ENCODE measurements at regions not wholly inside any gene's neighbourhood (a gene's known extent, or its start where the extent isn't known, plus 50 kb on each side); places are given as distances from the start of the nearest gene placed in this dataset.

DNA sequence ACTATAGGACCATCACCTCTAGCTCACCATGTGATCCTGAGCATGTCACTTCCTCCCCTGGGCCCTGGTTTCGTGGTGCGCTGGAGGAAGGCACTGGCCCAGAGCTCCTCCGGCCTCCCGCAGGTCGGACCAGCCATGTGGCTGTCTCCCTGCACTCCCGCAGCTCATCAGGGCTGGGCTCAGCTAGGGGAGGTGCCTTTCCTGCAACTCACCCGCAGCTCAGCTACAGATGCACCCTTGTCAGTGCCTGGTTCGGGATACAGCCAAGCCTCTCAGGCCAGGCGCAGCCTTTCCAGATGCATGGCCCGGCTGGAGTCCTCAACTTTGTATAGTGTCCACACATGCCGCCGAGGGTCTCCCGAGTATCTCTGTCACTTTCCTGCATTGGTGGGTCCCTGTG is 138.2 kb upstream of the VSTM2B start:
- no peaks in the 10 kb centered on the region for H3K4me1 ChIP-seq
- no peak for TF ChIP-seq POLR2AphosphoS5 (IDR thresholded peaks at IDR 0.05)
- TF ChIP-seq, protein P1, sequence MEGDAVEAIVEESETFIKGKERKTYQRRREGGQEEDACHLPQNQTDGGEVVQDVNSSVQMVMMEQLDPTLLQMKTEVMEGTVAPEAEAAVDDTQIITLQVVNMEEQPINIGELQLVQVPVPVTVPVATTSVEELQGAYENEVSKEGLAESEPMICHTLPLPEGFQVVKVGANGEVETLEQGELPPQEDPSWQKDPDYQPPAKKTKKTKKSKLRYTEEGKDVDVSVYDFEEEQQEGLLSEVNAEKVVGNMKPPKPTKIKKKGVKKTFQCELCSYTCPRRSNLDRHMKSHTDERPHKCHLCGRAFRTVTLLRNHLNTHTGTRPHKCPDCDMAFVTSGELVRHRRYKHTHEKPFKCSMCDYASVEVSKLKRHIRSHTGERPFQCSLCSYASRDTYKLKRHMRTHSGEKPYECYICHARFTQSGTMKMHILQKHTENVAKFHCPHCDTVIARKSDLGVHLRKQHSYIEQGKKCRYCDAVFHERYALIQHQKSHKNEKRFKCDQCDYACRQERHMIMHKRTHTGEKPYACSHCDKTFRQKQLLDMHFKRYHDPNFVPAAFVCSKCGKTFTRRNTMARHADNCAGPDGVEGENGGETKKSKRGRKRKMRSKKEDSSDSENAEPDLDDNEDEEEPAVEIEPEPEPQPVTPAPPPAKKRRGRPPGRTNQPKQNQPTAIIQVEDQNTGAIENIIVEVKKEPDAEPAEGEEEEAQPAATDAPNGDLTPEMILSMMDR (IDR thresholded peaks at IDR 0.05): no peak
- TF ChIP-seq POLR2A (IDR thresholded peaks at IDR 0.05): no peak
- no peak for TF ChIP-seq EP300 (IDR thresholded peaks at IDR 0.05)
- H3K27ac ChIP-seq: no peak overlapping the region
- no peak overlapping the region for H3K4me3 ChIP-seq
- peaks cover 0 to 25% (median 0%) of the 10 kb centered on the region in 3 donors for H3K9me3 ChIP-seq
- no peak for ATAC-seq
- no peaks in the 10 kb centered on the region for H3K36me3 ChIP-seq
- H3K27me3 ChIP-seq: peaks cover 26% of the 10 kb centered on the region
- 81% methylated on average over 3 of the region's 13 CpGs; no CpG with 5 or more reads in 1 of the 2 donors for WGBS, 2 donors (ENCODE audit: low coverage in 1 of 2)

DNA sequence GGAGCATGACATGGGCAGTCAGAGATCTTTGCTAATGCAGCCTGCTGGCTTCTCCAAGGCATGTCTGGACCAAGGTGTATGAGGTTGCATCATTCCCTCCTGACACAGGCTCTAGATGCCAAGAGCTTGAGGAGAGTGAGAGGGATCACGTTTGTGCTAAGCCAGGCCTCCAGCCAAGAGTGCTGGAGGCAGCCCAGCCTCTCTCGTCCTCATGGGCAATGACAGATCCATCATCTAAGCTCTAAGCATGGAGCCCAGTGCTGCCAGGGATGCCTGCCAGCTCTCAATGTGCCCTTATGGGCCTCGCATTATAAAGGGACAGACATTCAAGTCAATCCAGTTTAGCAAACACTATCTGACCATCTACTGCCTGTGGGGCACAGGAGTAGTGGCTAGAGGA is 136.3 kb upstream of the VSTM2B start:
- peaks cover 0 to 26% (median 0%) of the 10 kb centered on the region in 3 donors for H3K9me3 ChIP-seq
- no peak overlapping the region for H3K4me3 ChIP-seq
- ATAC-seq: no peak
- H3K27me3 ChIP-seq: peaks cover 29% of the 10 kb centered on the region
- H3K27ac ChIP-seq: no peak overlapping the region
- H3K36me3 ChIP-seq: no peaks in the 10 kb centered on the region
- no peaks in the 10 kb centered on the region for H3K4me1 ChIP-seq
- TF ChIP-seq EP300 (IDR thresholded peaks at IDR 0.05): no peak
- TF ChIP-seq POLR2A (IDR thresholded peaks at IDR 0.05): no peak
- TF ChIP-seq, protein P1 (IDR thresholded peaks at IDR 0.05): no peak
- WGBS, 2 donors (ENCODE audit: low coverage in 1 of 2): 17% methylated on average over 3 of the region's 3 CpGs; no CpG with 5 or more reads in 1 of the 2 donors

DNA sequence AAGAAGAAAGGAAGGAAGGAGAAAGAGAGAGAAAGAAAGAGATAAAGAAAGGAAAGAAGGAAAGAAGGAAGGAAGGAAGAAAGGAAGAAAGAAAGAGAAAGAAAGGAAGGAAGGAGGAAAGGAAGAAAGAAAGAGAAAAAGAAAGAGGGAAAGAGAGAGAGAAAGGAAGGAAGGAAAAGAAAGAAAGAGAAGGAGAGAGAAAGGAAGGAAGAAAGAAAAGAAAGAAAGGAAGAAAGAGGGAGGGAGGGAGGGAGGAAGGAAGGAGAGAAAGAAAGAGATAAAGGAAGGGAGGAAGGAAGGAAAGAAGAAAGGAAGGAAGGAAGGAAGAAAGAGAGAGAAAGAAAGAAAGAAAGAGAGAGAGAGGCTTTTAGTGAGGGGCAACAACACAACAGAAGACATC is 135.1 kb upstream of the VSTM2B start:
- no peaks in the 10 kb centered on the region for H3K36me3 ChIP-seq
- ATAC-seq: no peak
- no peak for TF ChIP-seq POLR2AphosphoS5 (IDR thresholded peaks at IDR 0.05)
- TF ChIP-seq, protein P1 (IDR thresholded peaks at IDR 0.05): no peak
- no peak for TF ChIP-seq POLR2A (IDR thresholded peaks at IDR 0.05)
- no peak for TF ChIP-seq EP300 (IDR thresholded peaks at IDR 0.05)
- H3K27me3 ChIP-seq: peaks cover 29% of the 10 kb centered on the region
- H3K4me1 ChIP-seq: no peaks in the 10 kb centered on the region
- H3K9me3 ChIP-seq: peaks cover 0 to 26% (median 0%) of the 10 kb centered on the region in 3 donors
- no peak overlapping the region for H3K27ac ChIP-seq
- no peak overlapping the region for H3K4me3 ChIP-seq

DNA sequence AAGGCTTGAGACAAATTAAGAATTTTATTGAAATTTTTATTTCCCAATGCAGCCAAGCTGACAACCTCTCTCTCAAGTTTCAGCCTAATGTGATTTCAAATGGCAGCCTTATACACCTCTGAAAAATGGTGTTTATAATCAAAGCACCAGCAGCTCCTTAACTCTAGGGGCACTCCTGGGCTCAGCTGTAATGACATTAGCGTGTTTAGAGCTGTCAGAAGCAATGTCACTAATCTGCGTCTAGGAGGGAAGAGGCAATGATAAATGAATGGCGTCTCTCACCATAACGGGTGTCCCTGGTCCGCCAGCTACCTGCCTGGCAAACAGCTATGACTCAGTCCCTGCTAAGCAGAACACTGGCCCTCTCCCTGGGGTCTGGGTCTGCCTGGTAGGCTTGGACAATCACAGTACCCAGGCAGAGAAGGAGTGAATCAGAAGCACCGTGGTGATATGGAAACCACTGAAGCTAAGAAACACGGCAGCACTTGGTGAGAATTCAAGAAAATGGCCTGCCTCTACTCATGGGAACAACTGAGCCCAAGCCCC is 131.8 kb upstream of the VSTM2B start:
- Histone ChIP-seq H3K4me3 (no peak overlapping the region), H3K27ac (no peak overlapping the region), H3K4me1 (no peaks in the 10 kb centered on the region), H3K27me3 (peaks cover 17% of the 10 kb centered on the region), H3K36me3 (no peaks in the 10 kb centered on the region), H3K9me3 (peaks cover 0 to 26% (median 0%) of the 10 kb centered on the region in 3 donors)
- ATAC-seq: no peak
- WGBS, 2 donors (ENCODE audit: low coverage in 1 of 2): 45 to 73% methylated on average over 2 to 4 of the region's 7 CpGs
- TF ChIP-seq, protein P1 (IDR thresholded peaks at IDR 0.05): no peak
- TF ChIP-seq EP300 (IDR thresholded peaks at IDR 0.05): no peak
- TF ChIP-seq POLR2A (IDR thresholded peaks at IDR 0.05): no peak
- TF ChIP-seq POLR2AphosphoS5 (IDR thresholded peaks at IDR 0.05): no peak

DNA sequence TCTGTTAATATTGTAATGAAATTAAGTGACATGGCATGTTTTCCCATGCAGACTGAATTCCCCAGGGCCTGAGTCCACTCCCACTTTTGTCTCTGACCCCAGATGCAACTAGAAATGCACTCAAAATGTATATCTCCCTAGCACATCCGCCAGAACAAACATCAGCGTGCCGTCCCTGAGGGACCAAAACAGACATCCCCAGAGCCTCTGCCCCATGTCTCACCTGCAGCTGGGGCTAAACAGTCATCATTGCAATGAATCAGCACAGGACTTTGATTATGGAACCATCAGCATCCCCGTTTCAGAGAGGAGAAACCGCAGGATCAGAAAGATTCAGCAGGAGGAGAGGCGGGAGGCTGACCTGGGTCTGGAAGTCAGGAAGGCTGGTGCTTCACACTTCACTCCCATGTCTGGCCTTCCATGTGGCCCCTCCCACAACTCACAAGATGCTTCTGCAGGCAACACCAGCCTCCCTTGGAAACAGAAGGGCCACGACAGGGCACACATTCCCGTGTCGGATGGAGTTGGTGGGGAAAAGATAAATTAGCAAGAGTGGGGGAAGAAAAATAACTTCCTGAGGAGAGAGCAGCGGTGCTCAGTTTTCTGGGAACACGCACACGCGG is 130.6 kb upstream of the VSTM2B start:
- 53 to 64% methylated on average over 4 to 6 of the region's 13 CpGs for WGBS, 2 donors (ENCODE audit: low coverage in 1 of 2)
- TF ChIP-seq POLR2AphosphoS5 (IDR thresholded peaks at IDR 0.05): no peak
- TF ChIP-seq EP300 (IDR thresholded peaks at IDR 0.05): no peak
- TF ChIP-seq, protein P1 (IDR thresholded peaks at IDR 0.05): no peak
- TF ChIP-seq POLR2A (IDR thresholded peaks at IDR 0.05): no peak

More for the DNA sequence above, 130.6 kb upstream of the VSTM2B start:
- no peak for ATAC-seq
- Histone ChIP-seq H3K27me3 (peaks cover 11% of the 10 kb centered on the region), H3K4me1 (no peaks in the 10 kb centered on the region), H3K27ac (no peak overlapping the region), H3K36me3 (no peaks in the 10 kb centered on the region), H3K9me3 (peaks cover 0 to 21% (median 0%) of the 10 kb centered on the region in 3 donors), H3K4me3 (no peak overlapping the region)
